AG08396 (cell line): ENCODE measurements at regions not wholly inside any gene's neighbourhood (a gene's known extent, or its start where the extent isn't known, plus 50 kb on each side); places are given as distances from the start of the nearest gene placed in this dataset.
"Not testable (repeated sequence)": the region's sequence is repeated elsewhere in the genome, so short reads cannot be mapped to it uniquely, and the experiment has no call there.

Experiments used
- DNase-seq: peaks from one replicate; pipeline ENCODE4 v3.0.0; 2012; ENCODE audit warnings: low spot score, mixed read lengths

- no peak for DNase-seq
These were observed 279.0 kb downstream of the OXSM start for GRCh38 chr3:26068890-26069289.

GRCh38 chr3:26070854-26071253 is 281.0 kb downstream of the OXSM start:
- DNase-seq: no peak

DNA sequence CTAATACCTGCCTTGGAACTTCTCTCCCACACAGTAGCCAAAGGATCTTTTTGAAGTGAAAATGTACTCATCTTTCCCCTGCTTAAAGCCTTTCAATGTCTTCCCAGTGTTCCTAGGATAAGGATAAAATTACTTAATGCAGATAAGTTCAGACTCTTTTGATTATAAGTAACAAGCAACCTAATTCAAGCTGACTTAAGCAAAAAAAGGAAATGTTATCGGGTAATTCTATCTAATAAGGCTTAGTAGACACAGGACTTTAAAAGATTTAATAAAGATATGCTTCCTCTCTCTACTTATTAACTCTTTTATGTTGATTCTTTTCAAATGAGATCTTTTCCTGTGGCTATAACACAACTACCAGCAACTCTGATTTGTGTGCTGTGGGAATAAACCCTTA is 284.2 kb downstream of the OXSM start:
- DNase-seq: no peak

- no peak for DNase-seq
These were observed 288.6 kb downstream of the OXSM start for GRCh38 chr3:26078539-26078938.

DNA sequence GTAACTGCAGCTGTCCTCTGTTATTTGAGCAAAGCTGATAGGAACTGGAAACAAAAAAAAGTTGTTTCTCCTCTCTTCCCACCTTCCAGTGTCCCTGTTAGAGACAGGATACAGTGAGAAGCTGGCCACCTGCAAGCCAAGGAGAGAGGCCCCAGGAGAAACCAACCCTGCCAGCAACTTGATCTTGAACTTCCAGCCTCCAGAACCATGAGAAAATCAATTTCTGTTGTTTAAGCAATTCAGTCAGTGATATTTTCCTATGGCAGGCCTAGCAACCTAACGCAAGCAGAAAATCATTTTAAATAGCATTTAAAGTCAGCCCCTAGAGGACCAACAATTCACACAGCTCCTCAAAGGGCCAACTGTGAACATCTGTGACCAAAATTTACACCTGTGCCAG is 291.3 kb downstream of the OXSM start:
- no peak for DNase-seq

GRCh38 chr3:26081806-26082205 is 291.9 kb downstream of the OXSM start:
- no peak for DNase-seq

GRCh38 chr3:26082911-26083310 is 293.0 kb downstream of the OXSM start:
- no peak for DNase-seq

- DNase-seq: no peak
These were observed 294.7 kb downstream of the OXSM start for GRCh38 chr3:26084629-26085028.

GRCh38 chr3:26087751-26088150 is 297.9 kb downstream of the OXSM start:
- DNase-seq: no peak

DNA sequence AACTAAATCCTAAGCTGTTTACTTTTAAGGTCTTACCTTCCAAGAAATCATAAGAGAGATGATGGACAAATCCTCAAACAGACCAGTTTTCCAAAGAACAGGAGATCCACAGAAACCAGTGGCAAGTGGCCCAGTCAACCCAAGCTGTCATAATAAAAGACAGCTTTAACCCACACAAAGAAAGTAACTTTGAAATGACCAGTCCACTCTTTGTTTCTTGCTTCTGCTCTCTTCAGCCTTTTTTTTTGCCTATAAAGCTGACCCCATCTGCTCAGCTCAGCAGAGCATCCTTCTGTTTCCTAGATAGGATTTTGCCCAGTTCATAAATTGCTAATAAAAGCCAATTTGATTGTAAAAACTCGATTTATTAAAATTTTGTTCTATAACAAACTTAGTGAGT is 299.4 kb downstream of the OXSM start:
- no peak for DNase-seq

- no peak for DNase-seq
These were observed 300.7 kb downstream of the OXSM start for GRCh38 chr3:26090589-26090988.

GRCh38 chr3:26091096-26091495 is 301.2 kb downstream of the OXSM start:
- no peak for DNase-seq

DNA sequence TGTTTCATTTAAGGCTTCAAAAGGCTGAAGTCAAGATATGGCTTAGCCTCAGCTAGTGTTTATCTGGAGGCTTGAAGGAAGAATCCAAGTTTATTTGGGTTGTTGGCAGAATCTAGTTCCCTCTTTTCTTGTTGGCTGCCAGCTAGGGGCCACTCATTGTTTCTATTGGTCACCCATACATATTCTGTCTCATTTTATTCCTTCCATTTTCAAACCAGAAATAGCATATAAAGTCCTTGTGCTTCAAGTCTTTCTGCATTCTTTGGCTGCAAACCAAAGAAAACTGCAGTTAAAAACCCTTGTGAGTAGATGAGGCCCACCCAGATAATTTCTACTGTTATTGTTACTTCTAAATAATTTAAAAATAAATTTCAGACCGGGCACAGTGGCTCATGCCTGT is 301.7 kb downstream of the OXSM start:
- DNase-seq: no peak

DNA sequence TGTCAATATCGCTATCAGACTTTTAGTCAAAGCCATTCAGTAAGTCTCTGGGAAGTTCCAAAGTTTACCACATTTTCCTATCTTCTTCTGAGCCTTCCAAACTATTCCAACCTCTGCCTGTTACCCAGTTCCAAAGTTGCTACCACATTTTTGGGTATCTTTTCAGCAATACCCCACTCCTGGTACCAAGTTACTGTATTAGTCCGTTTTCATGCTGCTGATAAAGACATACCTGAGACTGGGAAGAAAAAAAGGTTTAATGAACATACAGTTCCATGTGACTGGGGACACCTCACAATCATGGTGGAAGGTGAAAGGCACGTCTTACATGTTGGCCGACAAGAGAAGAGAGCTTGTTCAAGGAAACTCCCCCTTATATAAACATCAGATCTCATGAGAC is 307.2 kb downstream of the OXSM start:
- DNase-seq: not testable (repeated sequence)

- DNase-seq: no peak
These were observed 309.8 kb downstream of the OXSM start for GRCh38 chr3:26099692-26100091.

DNA sequence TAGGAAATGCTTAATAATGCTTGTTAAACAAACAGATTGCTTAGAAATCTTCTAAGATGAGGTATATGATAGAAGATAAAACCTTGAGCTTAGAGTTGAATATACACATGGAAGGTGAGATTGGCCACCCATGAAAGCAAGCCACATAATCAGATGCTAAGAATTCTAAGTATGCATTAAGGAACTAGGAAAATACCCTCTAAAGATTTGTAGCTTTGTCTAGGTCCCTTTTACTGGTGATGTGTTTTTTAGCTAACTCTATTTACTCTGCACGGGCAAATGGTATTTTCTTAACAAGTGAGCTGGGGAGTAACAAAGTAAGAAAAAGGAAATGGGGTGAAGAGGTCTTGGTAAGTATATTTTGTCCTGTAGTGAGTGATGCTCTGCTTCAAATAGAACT is 310.3 kb downstream of the OXSM start:
- DNase-seq: no peak

GRCh38 chr3:26102376-26102775 is 312.5 kb downstream of the OXSM start:
- no peak for DNase-seq

DNA sequence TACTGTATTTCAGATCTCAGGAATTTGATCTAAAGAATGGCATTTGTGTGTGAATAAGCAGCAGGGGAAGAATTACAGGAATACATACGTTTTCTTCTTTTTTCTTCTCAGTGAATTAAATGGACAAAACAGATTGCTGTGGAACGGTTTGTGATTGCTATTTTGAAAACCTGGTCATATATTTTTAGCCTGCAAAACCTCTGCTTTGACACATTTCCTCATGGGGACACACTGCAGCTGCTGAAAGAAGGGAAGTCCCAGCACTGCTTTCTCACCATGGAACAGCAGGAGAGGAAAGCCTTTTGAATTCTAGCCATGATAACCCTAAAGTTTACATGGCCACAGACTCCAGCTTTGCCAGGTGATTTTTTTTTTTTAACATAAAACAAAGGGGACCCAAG is 315.0 kb downstream of the OXSM start:
- DNase-seq: no peak

DNA sequence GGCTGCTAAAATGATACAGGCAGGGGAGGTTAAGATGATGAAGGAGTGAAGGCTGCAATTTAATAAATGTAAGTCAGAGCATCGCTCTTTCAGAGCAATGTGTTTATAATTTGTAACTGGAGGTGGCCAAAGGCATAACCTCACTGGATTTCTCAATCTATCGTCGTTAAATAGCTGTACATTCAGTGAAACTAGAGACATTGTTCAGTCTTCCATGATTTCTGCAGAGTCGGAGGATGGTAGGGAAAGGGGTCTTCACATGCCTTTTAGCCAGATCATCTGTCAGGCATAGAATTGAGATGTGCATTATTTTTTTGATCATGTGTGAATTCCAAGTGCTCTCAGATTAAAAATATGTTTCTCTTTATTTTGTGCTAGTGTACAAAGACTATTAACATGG is 315.4 kb downstream of the OXSM start:
- no peak for DNase-seq

- no peak for DNase-seq
These were observed 316.3 kb downstream of the OXSM start for GRCh38 chr3:26106228-26106627.

- DNase-seq: no peak
These were observed 319.1 kb downstream of the OXSM start for GRCh38 chr3:26108846-26109489.

DNA sequence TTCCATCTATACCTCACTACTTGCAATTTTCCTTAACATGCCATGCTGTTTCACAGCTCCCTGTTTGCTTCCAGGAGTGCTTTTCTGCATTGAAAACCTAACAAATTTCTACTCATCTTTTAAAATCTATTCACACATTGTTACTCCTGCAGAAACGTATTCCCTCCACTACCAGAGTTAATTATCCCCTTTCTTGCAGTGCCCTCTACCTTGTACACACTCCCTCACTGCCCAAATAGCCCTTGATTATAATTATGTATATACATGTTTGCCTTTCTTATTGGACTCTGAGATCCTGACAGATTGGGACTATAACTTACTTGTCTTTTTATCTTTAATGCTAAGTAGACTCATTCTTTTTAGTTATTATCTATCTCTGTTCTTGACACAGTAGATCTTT is 325.0 kb downstream of the OXSM start:
- DNase-seq: no peak

DNA sequence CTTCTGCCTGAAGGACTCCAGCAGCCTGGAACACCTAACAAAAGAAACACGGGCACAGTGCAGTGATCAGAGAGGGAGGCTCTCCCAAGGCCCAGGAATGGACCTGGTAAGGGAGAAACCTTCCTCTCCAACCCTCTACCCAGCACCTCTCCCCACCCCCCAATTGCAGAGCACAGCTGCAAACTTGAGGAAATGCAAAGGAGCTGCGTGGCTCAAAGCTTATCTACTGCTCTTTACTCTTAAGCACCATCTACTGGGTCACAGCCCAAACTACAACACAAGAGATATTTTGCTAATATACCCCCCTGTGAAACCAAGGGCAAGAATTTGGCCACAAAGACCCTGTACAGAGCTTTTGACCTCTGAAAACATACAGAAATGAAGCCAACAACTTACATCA is 328.3 kb downstream of the OXSM start:
- no peak for DNase-seq

- no peak for DNase-seq
These were observed 343.1 kb downstream of the OXSM start for GRCh38 chr3:26132942-26133341.

DNA sequence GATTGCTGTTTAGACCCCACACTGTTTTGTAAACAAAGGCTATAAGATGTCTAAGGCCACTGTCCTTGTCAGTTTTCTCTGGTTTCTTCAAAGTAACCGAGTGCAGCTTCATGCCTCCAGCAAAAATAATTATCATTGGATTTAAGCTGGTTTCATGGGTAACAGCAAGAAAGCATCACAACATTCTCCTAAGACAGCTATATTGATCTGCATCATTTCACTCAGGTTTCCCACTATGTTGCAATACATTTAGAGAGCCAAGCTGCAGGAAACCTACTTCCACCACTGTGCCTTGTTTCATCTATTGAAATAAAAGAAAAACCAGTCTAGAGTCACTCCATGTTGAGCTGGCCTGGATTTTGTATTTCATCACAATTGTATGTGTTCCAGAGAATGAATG is 351.4 kb downstream of the OXSM start:
- DNase-seq: no peak
